ENCODE measurements at regions not wholly inside any gene's neighbourhood (a gene's known extent, or its start where the extent isn't known, plus 50 kb on each side); places are given as distances from the start of the nearest gene placed in this dataset.

- TF ChIP-seq CTCF (IDR thresholded peaks at IDR 0.05) (no peak), ZBTB33 (IDR thresholded peaks at IDR 0.05; ENCODE audit: borderline replicate concordance, low read depth) (no peak), EZH2phosphoT487 (IDR thresholded peaks at IDR 0.05; ENCODE audit: borderline replicate concordance, low read depth) (no peak), ELF1 (IDR thresholded peaks at IDR 0.05) (no peak), YY1 (IDR thresholded peaks at IDR 0.05; ENCODE audit: low read depth) (no peak), EP300 (IDR thresholded peaks at IDR 0.05; ENCODE audit: borderline replicate concordance in 1 of 2, low read depth in 1 of 2, low read length in 1 of 2) (no peak), RAD21 (IDR thresholded peaks at IDR 0.05; ENCODE audit: low read length) (no peak), POLR2AphosphoS5 (IDR thresholded peaks at IDR 0.05; ENCODE audit: low read depth, low read length) (no peak), USF2 (IDR thresholded peaks at IDR 0.05; ENCODE audit: borderline replicate concordance, low read depth, low read length) (no peak), JUND (IDR thresholded peaks at IDR 0.05) (no peak), TCF12 (IDR thresholded peaks at IDR 0.05) (no peak), MAX (IDR thresholded peaks at IDR 0.05; ENCODE audit: low read depth) (no peak), RFX5 (IDR thresholded peaks at IDR 0.05; ENCODE audit: low read length) (no peak)
Observed at GRCh38 chr4:27490766-27491165, 630.1 kb downstream of the STIM2 start.

Data from SK-N-SH (cell line).